IPS-20b (cell line): ENCODE measurements at regions not wholly inside any gene's neighbourhood (a gene's known extent, or its start where the extent isn't known, plus 50 kb on each side); places are given as distances from the start of the nearest gene placed in this dataset.
"Not testable (repeated sequence)": the region's sequence is repeated elsewhere in the genome, so short reads cannot be mapped to it uniquely, and the experiment has no call there.

ENCODE experiments used
- H3K27ac ChIP-seq: one replicate; pipeline ENCODE4 v1.5.1; 2013; ENCODE audit warnings: low read length
- H3K27me3 ChIP-seq: 2 replicates; pipeline ENCODE4 v1.6.1; 2013; ENCODE audit warnings: mild to moderate bottlenecking, low read length, inconsistent platforms; ENCODE audit not compliant: insufficient read depth
- H3K36me3 ChIP-seq: 2 replicates; pipeline ENCODE4 v1.6.1; 2013; ENCODE audit warnings: low read depth, mild to moderate bottlenecking, inconsistent platforms, low read length, moderate library complexity; ENCODE audit not compliant: insufficient read depth
- H3K4me1 ChIP-seq: 2 replicates; pipeline ENCODE4 v1.6.1; 2013; ENCODE audit warnings: mild to moderate bottlenecking, control low read depth, inconsistent platforms, low read length, moderate library complexity; ENCODE audit not compliant: insufficient read depth
- H3K4me3 ChIP-seq: 2 replicates; pipeline ENCODE4 v1.5.1; 2013; ENCODE audit warnings: mild to moderate bottlenecking, low read length, inconsistent platforms
- H3K9ac ChIP-seq: 2 replicates; pipeline ENCODE4 v1.6.1; 2013; ENCODE audit warnings: low read depth, mild to moderate bottlenecking, inconsistent platforms, low read length, moderate library complexity
- H3K9me3 ChIP-seq: 2 replicates; pipeline ENCODE4 v1.6.1; 2013; ENCODE audit warnings: mild to moderate bottlenecking, low read depth, low read length, inconsistent platforms; ENCODE audit not compliant: insufficient read depth

DNA sequence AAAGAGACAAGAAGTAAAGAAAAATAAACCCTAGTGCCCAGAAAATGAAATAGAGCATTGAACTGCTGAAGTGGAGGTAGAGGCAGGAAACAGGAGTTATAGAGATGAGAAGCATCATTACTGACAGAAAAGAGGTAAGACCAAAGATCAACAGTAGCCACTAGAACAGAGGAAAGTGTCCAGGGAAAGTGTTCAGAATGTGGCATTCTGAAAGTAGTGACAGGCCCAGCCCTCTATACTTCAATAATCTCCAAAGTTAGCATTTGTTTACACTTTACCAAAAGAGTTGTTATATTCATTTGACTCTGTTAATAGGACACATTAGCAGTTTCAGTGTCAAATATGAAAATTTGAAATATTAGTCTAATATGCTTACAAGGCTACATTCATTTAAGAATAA, 727.1 kb upstream of the NECTIN3 start:
- Histone ChIP-seq H3K27me3 (no peaks in the 10 kb centered on the region), H3K4me3 (no peak overlapping the region), H3K27ac (no peak overlapping the region), H3K9me3 (no peaks in the 10 kb centered on the region), H3K9ac (no peak overlapping the region), H3K36me3 (no peaks in the 10 kb centered on the region), H3K4me1 (no peaks in the 10 kb centered on the region)

DNA sequence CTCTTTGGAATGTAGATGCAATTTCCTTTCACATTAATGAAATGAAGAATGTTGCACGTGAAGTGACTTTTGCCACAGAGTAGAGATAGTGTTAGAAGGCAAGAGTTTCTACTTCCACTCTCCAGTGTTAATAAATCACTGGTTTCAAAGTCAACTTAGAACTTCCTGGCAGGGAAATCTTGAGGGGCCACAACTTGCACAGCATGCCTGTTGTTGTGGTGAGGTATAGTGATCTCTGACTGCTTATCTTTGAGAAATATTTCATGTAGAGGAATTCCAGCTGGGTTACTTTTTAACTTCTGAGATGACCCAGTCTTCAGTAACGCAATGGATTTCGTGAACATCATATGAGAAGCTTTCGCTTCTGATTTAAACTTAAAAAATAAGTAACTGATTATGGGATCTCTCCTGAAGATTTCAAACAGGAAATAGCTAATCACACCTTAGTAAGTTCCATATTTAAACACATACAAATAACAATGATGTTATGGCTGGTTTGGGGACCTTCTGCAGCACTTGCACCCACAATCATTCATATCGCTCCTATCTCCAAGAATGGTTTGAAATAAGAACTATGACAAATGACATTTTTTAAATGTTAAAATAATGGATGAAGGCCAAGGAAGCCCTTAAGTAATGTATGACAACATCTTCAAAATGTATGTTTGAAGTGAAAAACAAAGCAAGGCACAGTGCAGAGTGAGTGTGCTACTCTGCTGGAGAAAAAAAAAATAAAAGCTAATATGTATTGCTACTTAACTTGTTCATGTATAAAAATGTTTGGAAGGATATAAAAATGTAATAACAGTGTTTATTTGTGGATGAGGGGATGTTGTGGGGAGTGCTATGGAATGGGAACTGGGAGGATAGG, 726.5 kb upstream of the NECTIN3 start:
- no peaks in the 10 kb centered on the region for H3K36me3 ChIP-seq
- no peak overlapping the region for H3K27ac ChIP-seq
- no peaks in the 10 kb centered on the region for H3K4me1 ChIP-seq
- no peaks in the 10 kb centered on the region for H3K27me3 ChIP-seq
- no peak overlapping the region for H3K9ac ChIP-seq
- H3K9me3 ChIP-seq, result no peaks in the 10 kb centered on the region
- H3K4me3 ChIP-seq, result no peak overlapping the region

DNA sequence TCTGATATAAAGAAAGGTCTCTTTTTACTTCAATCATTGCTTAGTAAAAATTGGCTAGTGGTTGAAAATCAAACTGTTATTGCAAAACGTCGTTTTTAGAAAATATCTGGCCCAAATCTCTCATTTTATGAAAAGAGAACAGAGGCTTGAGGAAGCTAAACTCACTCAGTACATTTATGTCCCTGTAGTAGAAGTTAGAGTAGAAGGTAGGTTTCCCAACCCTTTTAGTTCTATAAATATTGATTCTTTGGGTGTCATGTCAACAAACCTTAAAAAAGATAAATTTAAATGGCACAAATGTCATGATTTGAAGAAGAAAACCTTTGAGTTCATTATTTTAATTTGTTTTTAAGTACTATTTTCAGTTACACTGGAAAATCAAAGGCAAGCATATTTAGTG, 722.3 kb upstream of the NECTIN3 start:
- H3K36me3 ChIP-seq, result no peaks in the 10 kb centered on the region
- no peak overlapping the region for H3K4me3 ChIP-seq
- no peaks in the 10 kb centered on the region for H3K4me1 ChIP-seq
- no peaks in the 10 kb centered on the region for H3K9me3 ChIP-seq
- no peaks in the 10 kb centered on the region for H3K27me3 ChIP-seq
- no peak overlapping the region for H3K27ac ChIP-seq
- H3K9ac ChIP-seq, result no peak overlapping the region

DNA sequence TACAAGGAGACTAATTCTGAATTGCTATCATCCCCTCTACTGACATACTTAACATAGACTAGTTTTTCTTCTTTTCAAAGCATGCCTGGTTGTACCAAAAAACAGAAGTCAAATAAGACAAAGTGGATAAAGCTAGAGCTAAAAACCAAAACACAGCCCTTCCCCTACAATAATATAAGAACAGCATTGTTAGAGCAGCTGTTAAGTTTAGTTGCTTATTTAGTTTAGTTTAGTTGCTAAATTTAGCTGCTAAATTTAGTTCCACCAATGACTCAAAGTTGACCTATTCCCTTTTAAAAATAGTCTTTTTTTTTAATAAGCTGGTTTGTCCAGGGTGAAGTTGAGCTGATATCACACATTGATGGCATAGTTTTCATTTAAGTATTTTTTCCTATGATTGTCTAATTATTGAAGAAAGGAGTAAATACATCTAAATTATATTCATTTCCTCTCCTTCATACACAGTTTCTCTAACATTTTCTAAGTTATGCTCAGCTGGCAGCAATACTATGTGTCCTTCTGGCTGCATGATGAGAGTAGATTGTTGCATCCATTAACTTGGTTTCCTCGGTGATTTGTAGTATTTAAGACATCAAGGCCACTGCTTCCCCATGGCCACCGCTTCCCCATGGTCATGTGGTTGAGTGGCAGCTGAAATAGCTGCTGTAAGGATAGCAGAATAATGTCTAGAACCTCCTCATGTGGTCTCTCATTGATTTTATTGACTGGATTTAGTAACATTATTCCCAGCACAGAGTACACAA, 718.6 kb upstream of the NECTIN3 start:
- Histone ChIP-seq H3K4me3 (no peak overlapping the region), H3K27ac (no peak overlapping the region)

DNA sequence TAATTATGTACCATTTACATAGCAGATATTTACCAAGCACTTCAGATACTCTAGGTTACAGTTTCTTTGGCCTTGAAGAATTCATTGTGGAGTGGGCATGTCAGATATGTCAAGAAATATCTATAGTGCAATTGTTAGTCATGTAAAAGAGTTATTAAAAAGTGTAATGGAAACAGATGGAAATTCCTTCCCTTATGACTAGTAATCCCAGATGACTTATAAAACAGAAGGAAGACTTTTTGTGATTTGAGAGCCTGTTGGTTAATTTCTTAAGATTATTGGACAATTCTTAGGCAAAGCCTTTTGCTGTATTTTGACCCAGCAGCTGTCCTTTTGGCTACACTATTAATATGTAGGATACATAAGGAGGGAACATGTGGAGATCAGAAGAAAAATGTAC, 708.9 kb upstream of the NECTIN3 start:
- Histone ChIP-seq H3K27ac (no peak overlapping the region), H3K4me3 (no peak overlapping the region), H3K9me3 (no peaks in the 10 kb centered on the region), H3K27me3 (no peaks in the 10 kb centered on the region), H3K4me1 (no peaks in the 10 kb centered on the region), H3K9ac (no peak overlapping the region), H3K36me3 (no peaks in the 10 kb centered on the region)

More for the DNA sequence above, 718.6 kb upstream of the NECTIN3 start:
- no peaks in the 10 kb centered on the region for H3K36me3 ChIP-seq
- H3K27me3 ChIP-seq, result no peaks in the 10 kb centered on the region
- no peak overlapping the region for H3K9ac ChIP-seq
- H3K9me3 ChIP-seq, result no peaks in the 10 kb centered on the region
- no peaks in the 10 kb centered on the region for H3K4me1 ChIP-seq

DNA sequence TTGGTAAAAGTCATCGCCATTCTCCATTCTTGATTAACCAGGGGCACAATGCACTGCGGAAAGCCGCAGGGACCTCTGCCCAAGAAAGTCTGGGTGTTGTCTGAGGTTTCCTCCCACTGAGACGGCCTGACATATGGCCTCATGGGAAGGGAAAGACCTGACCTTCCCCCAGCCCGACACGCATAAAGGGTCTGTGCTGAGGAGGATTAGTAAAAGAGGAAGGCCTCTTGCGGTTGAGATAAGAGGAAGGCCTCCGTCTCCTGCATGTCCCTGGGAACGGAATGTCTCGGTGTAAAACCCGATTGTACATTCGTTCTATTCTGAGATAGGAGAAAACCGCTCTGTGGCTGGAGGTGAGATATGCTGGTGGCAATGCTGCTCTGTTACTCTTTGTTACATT, 704.3 kb upstream of the NECTIN3 start:
- not testable (repeated sequence) for H3K9me3 ChIP-seq, H3K36me3 ChIP-seq, H3K9ac ChIP-seq, H3K27me3 ChIP-seq, H3K4me1 ChIP-seq, H3K27ac ChIP-seq, H3K4me3 ChIP-seq

DNA sequence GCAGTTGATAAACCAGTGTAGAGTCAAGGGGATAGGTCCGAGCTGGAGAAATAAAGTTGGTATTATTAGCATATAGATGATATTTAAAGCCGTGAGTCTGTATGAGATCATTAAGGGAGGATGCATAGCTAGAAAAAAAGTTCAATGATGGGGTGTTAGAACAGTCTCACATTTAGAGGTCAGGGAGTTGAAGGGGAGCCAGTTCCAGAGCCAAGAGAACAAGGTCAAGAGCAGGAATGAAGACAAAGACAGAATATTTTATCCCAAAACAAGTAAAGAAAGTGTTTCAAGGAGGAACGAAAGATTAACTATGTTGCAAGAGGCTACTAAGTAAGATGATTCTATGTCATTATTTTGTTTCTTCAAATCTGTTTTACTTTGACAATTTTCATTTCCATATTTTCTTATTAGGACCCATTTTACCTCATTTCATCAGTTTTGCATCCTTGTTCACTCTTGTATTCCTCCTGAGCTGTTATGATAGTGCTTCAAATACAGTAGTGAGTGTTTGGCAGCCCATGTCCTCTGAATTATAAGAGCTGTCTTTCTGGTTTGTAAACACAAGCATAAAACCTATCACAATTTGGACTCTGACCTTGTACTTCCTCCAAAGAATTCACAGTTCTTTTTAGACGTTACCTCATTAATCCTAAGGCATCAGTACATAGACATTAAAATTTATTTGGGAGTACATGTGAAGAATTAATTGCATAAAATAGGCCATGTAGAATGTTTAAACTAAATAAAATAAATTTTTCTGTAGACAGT, 695.7 kb upstream of the NECTIN3 start:
- H3K9ac ChIP-seq, result no peak overlapping the region
- no peaks in the 10 kb centered on the region for H3K9me3 ChIP-seq
- no peaks in the 10 kb centered on the region for H3K27me3 ChIP-seq
- H3K4me1 ChIP-seq, result no peaks in the 10 kb centered on the region
- no peak overlapping the region for H3K27ac ChIP-seq
- H3K36me3 ChIP-seq, result no peaks in the 10 kb centered on the region
- no peak overlapping the region for H3K4me3 ChIP-seq

DNA sequence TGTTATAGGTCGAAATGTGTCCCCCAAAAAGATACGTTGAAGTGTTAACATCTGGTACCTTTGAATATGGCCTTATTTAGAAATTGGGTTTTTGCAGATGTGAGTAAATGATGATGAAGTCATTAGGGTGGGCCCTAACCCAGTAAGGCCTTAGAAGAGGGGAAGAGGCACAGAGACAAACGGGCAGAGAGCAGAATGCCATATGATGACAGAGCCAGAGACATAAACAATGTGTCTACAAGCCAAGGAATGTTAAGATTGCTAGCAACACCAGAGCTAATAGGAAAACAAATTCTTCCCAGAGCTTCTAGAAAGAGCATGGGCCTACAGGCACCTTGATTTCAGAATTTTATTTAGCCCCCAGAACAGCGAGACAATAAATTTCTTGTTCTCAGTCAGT, 693.1 kb upstream of the NECTIN3 start:
- Histone ChIP-seq H3K36me3 (no peaks in the 10 kb centered on the region), H3K4me1 (no peaks in the 10 kb centered on the region), H3K9me3 (no peaks in the 10 kb centered on the region), H3K9ac (no peak overlapping the region), H3K27ac (no peak overlapping the region), H3K27me3 (no peaks in the 10 kb centered on the region), H3K4me3 (no peak overlapping the region)

DNA sequence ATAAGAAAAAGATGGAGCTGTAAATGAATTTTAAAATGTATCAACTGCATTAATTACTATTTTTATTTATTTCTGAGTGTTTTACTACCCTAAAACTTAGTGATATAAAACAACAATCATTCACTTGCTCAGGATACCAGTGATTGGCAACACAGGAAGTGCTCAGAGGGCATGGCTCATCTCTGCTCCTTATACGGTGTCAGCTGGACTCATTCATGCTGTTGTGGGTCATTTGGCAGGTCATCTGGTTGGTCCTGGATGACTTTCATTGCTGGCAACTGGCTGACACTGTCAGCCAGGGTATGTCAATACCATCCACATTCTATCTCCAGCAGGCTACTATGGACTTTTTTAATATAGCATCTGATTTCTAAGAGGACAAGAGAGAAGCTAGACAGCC, 689.6 kb upstream of the NECTIN3 start:
- Histone ChIP-seq H3K9ac (no peak overlapping the region), H3K27ac (no peak overlapping the region), H3K4me1 (peaks cover 6% of the 10 kb centered on the region; the same call in 1 of the 2 replicates), H3K9me3 (no peaks in the 10 kb centered on the region), H3K36me3 (no peaks in the 10 kb centered on the region), H3K4me3 (no peak overlapping the region), H3K27me3 (no peaks in the 10 kb centered on the region)

DNA sequence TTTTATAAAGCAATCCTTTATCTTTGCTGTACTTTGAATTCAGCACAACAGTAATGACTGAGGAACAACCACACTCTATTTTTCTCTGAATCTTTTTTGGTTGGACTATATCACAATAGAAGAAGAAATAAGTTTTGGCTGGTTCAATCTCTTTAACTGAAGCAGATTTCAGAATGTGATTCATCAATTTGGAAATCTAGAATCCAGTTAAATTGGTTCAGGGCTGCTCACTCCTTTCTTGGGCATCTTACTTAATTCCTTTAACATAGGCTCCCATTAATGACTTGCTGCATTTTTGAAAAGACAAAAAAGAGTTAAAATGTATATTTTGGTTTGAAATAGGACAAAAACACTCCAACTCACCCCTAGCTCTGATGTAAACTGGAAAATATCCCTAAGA, 688.3 kb upstream of the NECTIN3 start:
- Histone ChIP-seq H3K27ac (no peak overlapping the region), H3K9me3 (no peaks in the 10 kb centered on the region), H3K36me3 (no peaks in the 10 kb centered on the region), H3K9ac (no peak overlapping the region), H3K4me1 (peaks cover 6% of the 10 kb centered on the region; the same call in 1 of the 2 replicates), H3K27me3 (no peaks in the 10 kb centered on the region), H3K4me3 (no peak overlapping the region)

DNA sequence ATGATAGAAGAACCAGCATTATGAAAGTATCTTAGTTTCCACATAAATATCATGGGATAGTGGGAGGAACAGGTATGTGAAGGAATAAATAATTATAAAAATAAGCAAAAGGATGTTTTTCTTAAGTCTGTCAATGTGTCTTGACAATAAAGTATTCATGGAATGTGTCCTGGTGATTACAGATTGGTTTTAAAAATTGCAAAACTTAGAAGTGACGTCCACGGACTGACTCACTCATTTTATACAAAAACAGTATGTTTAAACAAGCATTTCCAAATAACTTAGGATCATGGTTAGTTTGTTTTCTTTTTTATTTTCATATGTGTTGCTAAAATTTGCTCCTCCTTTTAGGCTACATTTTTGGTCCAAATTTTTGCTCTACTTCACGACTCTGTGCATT, 687.0 kb upstream of the NECTIN3 start:
- Histone ChIP-seq H3K9me3 (no peaks in the 10 kb centered on the region), H3K36me3 (no peaks in the 10 kb centered on the region), H3K4me3 (no peak overlapping the region), H3K27me3 (no peaks in the 10 kb centered on the region), H3K4me1 (peaks cover 6% of the 10 kb centered on the region; the same call in 1 of the 2 replicates), H3K9ac (no peak overlapping the region), H3K27ac (no peak overlapping the region)
